ENCODE measurements at regions not wholly inside any gene's neighbourhood (a gene's known extent, or its start where the extent isn't known, plus 50 kb on each side); places are given as distances from the start of the nearest gene placed in this dataset.

GRCh38 chr2:209236377-209236776, 187.5 kb upstream of the MAP2 start:
- no peaks in the 10 kb centered on the region for H3K27me3 Mint-ChIP-seq (ENCODE audit: unreplicated experiment)
- H3K9me3 Mint-ChIP-seq (ENCODE audit: unreplicated experiment), result peaks cover 3% of the 10 kb centered on the region
- H3K4me1 Mint-ChIP-seq (ENCODE audit: low read depth, unreplicated experiment), result peaks cover 8% of the 10 kb centered on the region
- no peak overlapping the region for H3K4me3 Mint-ChIP-seq (ENCODE audit: unreplicated experiment)
- peak; percentile 17 for DNase-seq
- H3K36me3 Mint-ChIP-seq (ENCODE audit: unreplicated experiment), result peaks cover 9% of the 10 kb centered on the region
- no peak for TF ChIP-seq CTCF (IDR thresholded peaks at IDR 0.05; ENCODE audit: partially characterized antibody, unreplicated experiment)
- peak overlapping the region; percentile 12 for H3K27ac Mint-ChIP-seq (ENCODE audit: unreplicated experiment)

GRCh38 chr2:209238765-209239584, 184.9 kb upstream of the MAP2 start:
- no peak for DNase-seq
- no peak overlapping the region for H3K4me3 Mint-ChIP-seq (ENCODE audit: unreplicated experiment)
- no peaks in the 10 kb centered on the region for H3K27me3 Mint-ChIP-seq (ENCODE audit: unreplicated experiment)
- no peak for TF ChIP-seq CTCF (IDR thresholded peaks at IDR 0.05; ENCODE audit: partially characterized antibody, unreplicated experiment)
- H3K36me3 Mint-ChIP-seq (ENCODE audit: unreplicated experiment), result peaks cover 18% of the 10 kb centered on the region
- peaks cover 7% of the 10 kb centered on the region for H3K9me3 Mint-ChIP-seq (ENCODE audit: unreplicated experiment)
- H3K4me1 Mint-ChIP-seq (ENCODE audit: low read depth, unreplicated experiment), result peaks cover 8% of the 10 kb centered on the region
- H3K27ac Mint-ChIP-seq (ENCODE audit: unreplicated experiment), result no peak overlapping the region

- DNase-seq, result no peak
- no peak overlapping the region for H3K4me3 Mint-ChIP-seq (ENCODE audit: unreplicated experiment)
- H3K4me1 Mint-ChIP-seq (ENCODE audit: low read depth, unreplicated experiment), result peaks cover 8% of the 10 kb centered on the region
- H3K36me3 Mint-ChIP-seq (ENCODE audit: unreplicated experiment), result peaks cover 18% of the 10 kb centered on the region
- H3K27me3 Mint-ChIP-seq (ENCODE audit: unreplicated experiment), result no peaks in the 10 kb centered on the region
- H3K9me3 Mint-ChIP-seq (ENCODE audit: unreplicated experiment), result peaks cover 7% of the 10 kb centered on the region
- no peak for TF ChIP-seq CTCF (IDR thresholded peaks at IDR 0.05; ENCODE audit: partially characterized antibody, unreplicated experiment)
- H3K27ac Mint-ChIP-seq (ENCODE audit: unreplicated experiment), result no peak overlapping the region
Observed at GRCh38 chr2:209239585-209239938, 184.3 kb upstream of the MAP2 start.

GRCh38 chr2:209240204-209240603, 183.6 kb upstream of the MAP2 start:
- Mint-ChIP-seq H3K9me3 (ENCODE audit: unreplicated experiment) (peaks cover 7% of the 10 kb centered on the region), H3K27ac (ENCODE audit: unreplicated experiment) (no peak overlapping the region), H3K4me1 (ENCODE audit: low read depth, unreplicated experiment) (peaks cover 8% of the 10 kb centered on the region), H3K4me3 (ENCODE audit: unreplicated experiment) (no peak overlapping the region), H3K27me3 (ENCODE audit: unreplicated experiment) (no peaks in the 10 kb centered on the region), H3K36me3 (ENCODE audit: unreplicated experiment) (peaks cover 18% of the 10 kb centered on the region)
- no peak for TF ChIP-seq CTCF (IDR thresholded peaks at IDR 0.05; ENCODE audit: partially characterized antibody, unreplicated experiment)
- no peak for DNase-seq

GRCh38 chr2:209253544-209253943, 170.3 kb upstream of the MAP2 start:
- H3K27ac Mint-ChIP-seq (ENCODE audit: unreplicated experiment), result no peak overlapping the region
- no peak overlapping the region for H3K4me3 Mint-ChIP-seq (ENCODE audit: unreplicated experiment)
- H3K27me3 Mint-ChIP-seq (ENCODE audit: unreplicated experiment), result no peaks in the 10 kb centered on the region
- H3K9me3 Mint-ChIP-seq (ENCODE audit: unreplicated experiment), result no peaks in the 10 kb centered on the region
- no peak for DNase-seq
- no peaks in the 10 kb centered on the region for H3K4me1 Mint-ChIP-seq (ENCODE audit: low read depth, unreplicated experiment)
- TF ChIP-seq CTCF (IDR thresholded peaks at IDR 0.05; ENCODE audit: partially characterized antibody, unreplicated experiment), result no peak
- no peaks in the 10 kb centered on the region for H3K36me3 Mint-ChIP-seq (ENCODE audit: unreplicated experiment)
